GM12864 (cell line): ENCODE measurements at regions not wholly inside any gene's neighbourhood (a gene's known extent, or its start where the extent isn't known, plus 50 kb on each side); places are given as distances from the start of the nearest gene placed in this dataset.
A peak's percentile ranks its signal among the peaks of the same experiment; 100 is the strongest.

Experiments used
- DNase-seq: peaks from one replicate; pipeline ENCODE4 v3.0.0-alpha.2; 2011; ENCODE audit warnings: low read depth
- H3K4me3 ChIP-seq: 2 replicates; pipeline ENCODE4 v1.5.1; 2011; ENCODE audit warnings: mild to moderate bottlenecking, low read depth, low read length, control low read depth
- TF ChIP-seq, protein P1 (sequence below): IDR thresholded peaks from 2 replicates; pipeline ENCODE4 v1.5.1; 2011; ENCODE audit warnings: low read depth, mild to moderate bottlenecking, moderate library complexity, low read length, control low read depth, inconsistent platforms; ENCODE audit errors: missing control alignments

DNA sequence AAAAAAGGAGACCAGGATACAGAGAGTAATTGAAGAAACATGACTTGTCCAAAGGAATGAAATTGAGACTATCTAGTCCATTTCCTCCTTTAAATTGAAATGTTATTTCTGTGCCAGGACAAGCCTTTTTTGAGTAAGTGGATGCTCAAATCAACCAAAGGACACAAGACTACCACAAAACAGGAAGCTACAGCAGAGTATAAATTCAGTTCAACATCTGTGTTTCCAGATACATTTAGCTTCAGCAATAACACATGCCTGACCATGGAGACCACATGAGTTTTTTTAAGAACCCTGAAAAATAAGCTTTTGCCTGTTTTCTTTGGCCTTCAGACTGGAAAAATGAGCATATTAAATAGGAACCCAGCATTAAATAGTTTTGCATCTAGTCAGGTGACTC lies 707.5 kb downstream of the ZWINT start:
- TF ChIP-seq, protein P1, sequence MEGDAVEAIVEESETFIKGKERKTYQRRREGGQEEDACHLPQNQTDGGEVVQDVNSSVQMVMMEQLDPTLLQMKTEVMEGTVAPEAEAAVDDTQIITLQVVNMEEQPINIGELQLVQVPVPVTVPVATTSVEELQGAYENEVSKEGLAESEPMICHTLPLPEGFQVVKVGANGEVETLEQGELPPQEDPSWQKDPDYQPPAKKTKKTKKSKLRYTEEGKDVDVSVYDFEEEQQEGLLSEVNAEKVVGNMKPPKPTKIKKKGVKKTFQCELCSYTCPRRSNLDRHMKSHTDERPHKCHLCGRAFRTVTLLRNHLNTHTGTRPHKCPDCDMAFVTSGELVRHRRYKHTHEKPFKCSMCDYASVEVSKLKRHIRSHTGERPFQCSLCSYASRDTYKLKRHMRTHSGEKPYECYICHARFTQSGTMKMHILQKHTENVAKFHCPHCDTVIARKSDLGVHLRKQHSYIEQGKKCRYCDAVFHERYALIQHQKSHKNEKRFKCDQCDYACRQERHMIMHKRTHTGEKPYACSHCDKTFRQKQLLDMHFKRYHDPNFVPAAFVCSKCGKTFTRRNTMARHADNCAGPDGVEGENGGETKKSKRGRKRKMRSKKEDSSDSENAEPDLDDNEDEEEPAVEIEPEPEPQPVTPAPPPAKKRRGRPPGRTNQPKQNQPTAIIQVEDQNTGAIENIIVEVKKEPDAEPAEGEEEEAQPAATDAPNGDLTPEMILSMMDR, result no peak
- DNase-seq, result no peak
- H3K4me3 ChIP-seq, result no peak overlapping the region

DNA sequence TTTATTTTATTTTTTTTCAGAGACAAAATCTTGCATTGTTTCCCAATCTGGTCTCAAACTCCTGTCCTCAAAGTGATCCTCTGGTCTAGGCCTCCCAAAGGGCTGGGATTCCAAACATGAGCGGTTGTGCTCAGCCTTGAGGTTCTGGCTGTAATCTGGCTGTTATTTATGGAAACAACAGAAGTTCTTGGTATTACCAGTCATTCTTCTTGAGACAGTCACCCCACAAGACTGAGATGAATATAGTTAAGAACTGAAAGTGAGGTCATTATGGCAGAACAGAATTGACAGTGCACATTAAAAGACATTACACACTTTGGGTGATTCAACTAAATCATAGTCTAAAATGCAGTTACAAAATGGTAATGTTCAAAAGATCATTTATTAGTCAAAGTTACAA lies 719.5 kb downstream of the ZWINT start:
- TF ChIP-seq, protein P1, result no peak
- DNase-seq, result no peak
- no peak overlapping the region for H3K4me3 ChIP-seq

DNA sequence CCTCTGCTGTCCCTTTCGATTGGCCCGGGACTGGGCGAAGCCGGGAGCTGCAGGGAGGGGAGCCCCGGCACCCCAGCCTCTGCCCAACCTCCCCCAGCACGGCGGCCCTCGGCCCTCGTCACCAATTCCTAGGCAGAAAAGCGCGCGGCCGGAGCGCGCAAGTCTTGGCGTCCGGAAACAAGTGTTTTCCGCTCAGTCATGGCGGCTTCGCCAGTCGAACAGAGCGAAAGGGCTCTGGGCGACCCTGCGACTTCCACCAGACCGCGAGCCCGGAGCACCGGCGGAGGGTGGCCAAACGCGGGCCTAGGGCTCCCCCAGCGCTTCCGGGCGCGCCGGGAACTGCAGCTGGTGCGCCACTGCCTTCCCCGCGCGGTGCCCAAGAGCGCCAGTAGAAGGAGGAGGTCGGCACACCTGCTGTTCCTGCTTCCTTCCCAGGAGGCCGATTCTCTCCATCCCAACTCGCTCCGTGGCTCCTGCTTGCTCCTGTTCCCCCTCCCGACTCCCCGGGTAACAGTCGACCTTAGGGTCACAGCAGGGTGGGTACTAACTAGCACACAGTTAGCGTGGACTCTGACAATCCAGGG lies 729.9 kb downstream of the ZWINT start:
- no peak overlapping the region for H3K4me3 ChIP-seq
- TF ChIP-seq, protein P1, result peak; percentile 27
- no peak for DNase-seq

DNA sequence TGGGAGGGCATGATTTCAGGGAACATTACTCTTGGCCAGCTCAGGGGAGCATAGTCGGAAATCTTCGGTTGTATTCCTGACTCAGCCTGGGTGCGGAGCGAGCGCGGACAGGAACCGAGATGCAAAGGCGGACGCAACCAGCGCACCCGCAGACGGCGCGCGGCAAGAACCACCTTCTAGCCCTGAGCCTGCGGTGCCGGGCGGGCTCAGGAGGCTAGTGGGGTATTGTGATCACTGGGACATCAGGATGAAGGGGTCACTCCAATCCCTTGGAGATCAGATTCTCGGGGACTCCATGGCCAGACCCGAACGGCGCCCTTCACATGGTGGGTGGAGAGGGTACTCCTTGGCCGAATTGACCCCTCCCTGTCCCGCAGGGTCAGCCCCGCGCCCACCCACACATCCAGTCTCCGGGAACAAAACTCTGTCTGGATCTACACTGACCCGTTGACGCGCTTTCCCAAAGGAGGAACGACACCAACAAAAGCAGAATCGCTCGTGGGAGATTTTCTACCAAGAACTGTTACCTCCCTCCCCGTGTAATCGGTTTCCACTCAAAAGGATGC lies 730.5 kb downstream of the ZWINT start:
- DNase-seq, result no peak
- no peak overlapping the region for H3K4me3 ChIP-seq
- TF ChIP-seq, protein P1, result no peak

DNA sequence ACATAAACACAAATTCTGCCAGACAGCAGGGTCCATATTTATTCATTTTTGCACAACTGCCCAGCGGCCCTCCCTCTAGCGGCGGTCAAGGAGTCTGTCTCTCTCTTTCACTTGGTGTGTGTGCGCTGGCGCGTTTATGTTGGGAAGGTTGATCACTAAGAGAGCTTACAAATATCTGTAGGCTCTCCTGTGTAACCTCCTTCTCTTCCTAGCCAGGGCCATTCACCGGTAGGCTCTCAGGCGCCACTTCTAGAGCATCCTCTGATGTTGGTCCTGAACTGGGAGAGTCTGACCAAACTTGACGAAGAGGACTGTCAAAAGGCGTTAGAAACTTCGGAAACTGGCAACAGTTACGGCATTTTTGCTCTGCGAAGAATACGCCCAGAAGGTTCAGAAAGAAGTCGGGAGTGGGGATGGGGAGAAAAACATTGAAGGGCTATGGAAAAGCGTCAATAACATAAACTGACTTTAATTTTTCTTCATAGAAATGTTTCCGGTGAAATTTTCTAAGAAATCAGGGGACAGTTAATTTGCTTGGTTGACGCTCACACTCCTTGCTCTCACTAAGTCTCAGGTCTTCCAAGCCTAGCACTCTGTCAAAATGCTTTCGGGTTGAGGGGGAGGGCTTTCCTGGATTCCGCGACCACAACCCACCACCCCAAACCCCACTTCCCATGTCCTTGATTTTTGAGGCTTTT lies 731.1 kb downstream of the ZWINT start:
- no peak for DNase-seq
- TF ChIP-seq, protein P1, result no peak
- no peak overlapping the region for H3K4me3 ChIP-seq

DNA sequence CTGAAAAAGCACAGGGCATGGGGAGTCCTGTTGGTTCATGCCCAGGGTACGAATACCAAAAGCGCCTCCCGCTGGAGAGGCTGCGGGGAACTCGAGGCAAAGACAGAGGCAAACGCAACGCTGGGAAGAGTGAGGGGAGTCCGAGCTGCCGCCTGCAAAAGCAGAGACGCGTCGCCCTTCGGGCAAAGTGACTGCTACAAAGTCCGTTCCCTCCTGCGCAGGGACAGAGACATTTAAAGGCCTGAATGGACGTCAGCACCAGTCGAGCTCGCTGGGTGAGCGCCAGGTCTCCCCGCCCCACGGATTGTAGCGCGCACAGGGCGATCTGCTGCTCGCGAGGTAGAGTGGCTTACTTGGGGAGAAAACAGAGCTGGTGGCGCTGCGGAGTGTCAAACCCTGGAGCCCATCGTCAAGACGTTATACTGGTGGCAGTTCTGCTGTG lies 732.8 kb downstream of the ZWINT start:
- H3K4me3 ChIP-seq, result no peak overlapping the region
- no peak for DNase-seq
- TF ChIP-seq, protein P1, result no peak
